ENCODE measurements at regions not wholly inside any gene's neighbourhood (a gene's known extent, or its start where the extent isn't known, plus 50 kb on each side); places are given as distances from the start of the nearest gene placed in this dataset.
"Not testable (repeated sequence)": the region's sequence is repeated elsewhere in the genome, so short reads cannot be mapped to it uniquely, and the experiment has no call there.

GRCh38 chr5:36406023-36406422 is 104.3 kb upstream of the RANBP3L start:
- H3K4me3 ChIP-seq (ENCODE audit: control insufficient read depth, low read depth, low read length), result no peak overlapping the region
- TF ChIP-seq, protein P1, sequence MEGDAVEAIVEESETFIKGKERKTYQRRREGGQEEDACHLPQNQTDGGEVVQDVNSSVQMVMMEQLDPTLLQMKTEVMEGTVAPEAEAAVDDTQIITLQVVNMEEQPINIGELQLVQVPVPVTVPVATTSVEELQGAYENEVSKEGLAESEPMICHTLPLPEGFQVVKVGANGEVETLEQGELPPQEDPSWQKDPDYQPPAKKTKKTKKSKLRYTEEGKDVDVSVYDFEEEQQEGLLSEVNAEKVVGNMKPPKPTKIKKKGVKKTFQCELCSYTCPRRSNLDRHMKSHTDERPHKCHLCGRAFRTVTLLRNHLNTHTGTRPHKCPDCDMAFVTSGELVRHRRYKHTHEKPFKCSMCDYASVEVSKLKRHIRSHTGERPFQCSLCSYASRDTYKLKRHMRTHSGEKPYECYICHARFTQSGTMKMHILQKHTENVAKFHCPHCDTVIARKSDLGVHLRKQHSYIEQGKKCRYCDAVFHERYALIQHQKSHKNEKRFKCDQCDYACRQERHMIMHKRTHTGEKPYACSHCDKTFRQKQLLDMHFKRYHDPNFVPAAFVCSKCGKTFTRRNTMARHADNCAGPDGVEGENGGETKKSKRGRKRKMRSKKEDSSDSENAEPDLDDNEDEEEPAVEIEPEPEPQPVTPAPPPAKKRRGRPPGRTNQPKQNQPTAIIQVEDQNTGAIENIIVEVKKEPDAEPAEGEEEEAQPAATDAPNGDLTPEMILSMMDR (IDR thresholded peaks at IDR 0.05; ENCODE audit: control insufficient read depth, insufficient read depth, low read depth, low read length, missing control alignments), result no peak
- no peak for DNase-seq (ENCODE audit: low read depth)

GRCh38 chr5:36407396-36407795 is 105.7 kb upstream of the RANBP3L start:
- DNase-seq (ENCODE audit: low read depth), result peak; percentile 35
- H3K4me3 ChIP-seq (ENCODE audit: control insufficient read depth, low read depth, low read length), result no peak overlapping the region
- TF ChIP-seq, protein P1 (IDR thresholded peaks at IDR 0.05; ENCODE audit: control insufficient read depth, insufficient read depth, low read depth, low read length, missing control alignments), result no peak

- not testable (repeated sequence) for DNase-seq (ENCODE audit: low read depth); H3K4me3 ChIP-seq (ENCODE audit: control insufficient read depth, low read depth, low read length)
Observed at GRCh38 chr5:36409711-36410110, 108.0 kb upstream of the RANBP3L start.

DNA sequence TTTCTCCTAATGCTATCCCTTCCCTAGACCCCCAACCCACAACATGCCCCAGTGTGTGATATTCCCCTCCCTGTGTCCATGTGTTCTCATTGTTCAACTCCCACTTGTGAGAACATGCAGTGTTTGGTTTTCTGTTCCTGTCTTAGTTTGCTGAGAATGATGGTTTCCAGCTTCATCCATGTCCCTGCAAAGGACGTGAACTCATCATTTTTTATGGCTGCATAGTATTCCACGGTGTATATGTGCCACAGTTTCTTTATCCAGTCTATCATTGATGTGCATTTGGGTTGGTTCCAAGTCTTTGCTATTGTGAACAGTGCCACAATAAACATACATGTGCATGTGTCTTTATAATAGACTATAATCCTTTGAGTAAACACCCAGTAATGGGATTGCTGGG is 109.0 kb upstream of the RANBP3L start:
- H3K4me3 ChIP-seq (ENCODE audit: control insufficient read depth, low read depth, low read length); DNase-seq (ENCODE audit: low read depth): not testable (repeated sequence)

- H3K4me3 ChIP-seq (ENCODE audit: control insufficient read depth, low read depth, low read length), result no peak overlapping the region
- peak; percentile 35 for DNase-seq (ENCODE audit: low read depth)
- TF ChIP-seq, protein P1 (IDR thresholded peaks at IDR 0.05; ENCODE audit: control insufficient read depth, insufficient read depth, low read depth, low read length, missing control alignments), result peak; percentile 34
Observed at GRCh38 chr5:36414869-36415282, 113.2 kb upstream of the RANBP3L start.

DNA sequence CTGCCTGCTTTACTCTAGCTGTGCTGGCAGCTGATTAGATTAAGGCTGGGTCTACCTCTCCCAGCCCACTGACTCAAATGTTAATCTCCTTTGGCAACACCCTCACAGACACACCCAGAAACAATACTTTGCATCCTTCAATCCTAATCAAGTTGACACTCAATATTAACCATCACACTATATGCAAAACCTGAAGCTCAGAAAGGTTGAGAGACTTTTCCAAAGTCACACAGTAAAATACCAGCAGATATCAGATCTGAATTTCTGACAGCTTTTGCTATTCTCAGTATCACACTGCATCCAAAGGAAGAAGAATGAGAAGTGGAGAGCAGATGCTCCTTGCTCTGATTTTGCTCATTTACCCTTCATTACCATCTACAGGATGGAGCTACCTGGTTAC is 114.9 kb upstream of the RANBP3L start:
- no peak for DNase-seq (ENCODE audit: low read depth)
- TF ChIP-seq, protein P1 (IDR thresholded peaks at IDR 0.05; ENCODE audit: control insufficient read depth, insufficient read depth, low read depth, low read length, missing control alignments), result no peak

DNA sequence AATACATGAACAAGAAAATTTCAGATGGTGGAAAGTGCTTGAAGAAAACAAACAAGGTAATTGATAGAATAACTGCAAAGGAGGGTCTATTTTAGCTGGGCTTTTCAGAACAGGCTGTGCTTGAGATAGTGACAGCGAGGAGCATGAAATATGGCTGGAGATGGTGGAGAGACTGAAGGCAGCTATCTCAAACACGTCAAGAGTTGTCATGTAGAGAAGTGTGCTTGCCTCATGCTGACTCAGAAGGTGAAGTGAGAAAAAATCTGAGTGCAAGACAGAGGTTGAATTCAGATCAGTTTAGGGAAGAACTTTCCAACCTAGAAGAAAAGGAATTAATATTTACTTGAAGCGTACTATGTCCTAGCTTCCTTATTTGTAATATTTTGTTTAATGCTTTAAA is 115.5 kb upstream of the RANBP3L start:
- DNase-seq (ENCODE audit: low read depth), result no peak
- H3K4me3 ChIP-seq (ENCODE audit: control insufficient read depth, low read depth, low read length), result no peak overlapping the region
- TF ChIP-seq, protein P1 (IDR thresholded peaks at IDR 0.05; ENCODE audit: control insufficient read depth, insufficient read depth, low read depth, low read length, missing control alignments), result no peak

More for the DNA sequence above, 114.9 kb upstream of the RANBP3L start:
- no peak overlapping the region for H3K4me3 ChIP-seq (ENCODE audit: control insufficient read depth, low read depth, low read length)

DNA sequence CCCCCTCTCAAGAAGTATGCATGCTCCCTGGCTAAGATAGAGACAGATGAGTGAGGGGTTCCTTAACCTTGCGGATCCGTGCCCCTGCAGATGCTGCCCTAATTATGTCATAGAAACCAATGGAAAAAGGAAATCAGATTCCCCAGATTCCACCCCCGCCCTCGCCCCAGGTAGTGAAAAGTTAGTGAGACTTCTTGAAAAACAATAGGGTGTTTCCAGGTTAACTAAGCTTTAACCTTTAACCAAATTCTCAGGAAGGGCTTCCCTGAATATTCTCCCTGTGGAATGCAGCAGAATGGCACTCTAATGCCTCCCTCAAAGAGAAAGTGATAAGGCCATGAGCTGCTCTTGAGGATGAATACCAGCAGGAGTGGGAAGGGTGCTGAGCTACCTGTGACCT is 116.0 kb upstream of the RANBP3L start:
- H3K4me3 ChIP-seq (ENCODE audit: control insufficient read depth, low read depth, low read length), result no peak overlapping the region
- no peak for DNase-seq (ENCODE audit: low read depth)
- TF ChIP-seq, protein P1 (IDR thresholded peaks at IDR 0.05; ENCODE audit: control insufficient read depth, insufficient read depth, low read depth, low read length, missing control alignments), result no peak
